ENCODE measurements at regions not wholly inside any gene's neighbourhood (a gene's known extent, or its start where the extent isn't known, plus 50 kb on each side); places are given as distances from the start of the nearest gene placed in this dataset.

DNA sequence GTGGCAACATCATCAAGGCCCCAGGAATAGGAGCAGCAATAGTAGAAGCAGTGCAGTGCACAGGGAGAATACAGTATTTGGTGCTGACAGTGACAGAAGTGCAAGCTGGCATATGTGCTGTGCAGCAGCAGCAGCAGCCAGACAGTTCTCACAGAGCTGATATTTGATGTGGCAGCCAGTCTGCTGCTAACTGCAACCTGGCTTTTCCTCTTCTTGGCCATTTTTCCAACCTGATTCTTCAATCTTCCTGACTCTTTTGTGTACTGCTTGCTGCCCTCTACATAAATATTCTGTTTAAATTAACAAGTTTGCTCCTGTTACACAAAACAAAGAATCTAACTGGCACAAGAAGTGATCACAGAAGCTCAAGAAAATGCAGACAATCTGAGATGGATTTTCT lies 102.0 kb downstream of the CASP12 start:
- TF ChIP-seq CTCF (IDR thresholded peaks at IDR 0.05; ENCODE audit: low read depth, low read length, missing control alignments) = no peak
- H3K4me3 ChIP-seq (ENCODE audit: low read depth, low read length) = no peak overlapping the region
- in situ Hi-C loops (cut with HindIII; ENCODE audit: low sequenced_read_pairs) = no loop called here
- DNase-seq (ENCODE audit: low read depth) = no peak

GRCh38 chr11:104795501-104796213 lies 102.6 kb downstream of the CASP12 start:
- no peak for DNase-seq (ENCODE audit: low read depth)
- H3K4me3 ChIP-seq (ENCODE audit: low read depth, low read length) = no peak overlapping the region
- no peak for TF ChIP-seq CTCF (IDR thresholded peaks at IDR 0.05; ENCODE audit: low read depth, low read length, missing control alignments)
- in situ Hi-C loops (cut with HindIII; ENCODE audit: low sequenced_read_pairs) = no loop called here

DNA sequence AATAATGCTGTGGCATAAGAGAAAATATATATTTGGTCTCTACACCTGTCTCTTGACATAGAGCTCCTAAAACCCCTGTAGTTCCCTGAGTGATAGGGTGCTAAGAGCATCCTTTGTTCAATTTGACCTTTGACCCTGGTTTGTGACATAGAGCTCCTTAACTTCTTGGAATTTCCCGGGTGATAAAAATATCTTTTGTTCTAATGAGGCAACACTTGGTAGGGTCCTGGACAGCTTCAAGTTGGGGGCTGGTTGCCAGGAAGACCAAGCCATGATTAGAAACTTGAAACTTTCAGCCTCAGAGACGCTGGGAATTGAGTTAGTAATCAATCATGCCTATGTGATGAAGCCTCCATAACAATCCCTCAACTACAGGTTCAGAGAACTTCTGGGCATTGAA lies 105.4 kb downstream of the CASP12 start:
- in situ Hi-C loops (cut with HindIII; ENCODE audit: low sequenced_read_pairs) = no loop called here
- no peak for TF ChIP-seq CTCF (IDR thresholded peaks at IDR 0.05; ENCODE audit: low read depth, low read length, missing control alignments)
- DNase-seq (ENCODE audit: low read depth) = no peak
- no peak overlapping the region for H3K4me3 ChIP-seq (ENCODE audit: low read depth, low read length)

DNA sequence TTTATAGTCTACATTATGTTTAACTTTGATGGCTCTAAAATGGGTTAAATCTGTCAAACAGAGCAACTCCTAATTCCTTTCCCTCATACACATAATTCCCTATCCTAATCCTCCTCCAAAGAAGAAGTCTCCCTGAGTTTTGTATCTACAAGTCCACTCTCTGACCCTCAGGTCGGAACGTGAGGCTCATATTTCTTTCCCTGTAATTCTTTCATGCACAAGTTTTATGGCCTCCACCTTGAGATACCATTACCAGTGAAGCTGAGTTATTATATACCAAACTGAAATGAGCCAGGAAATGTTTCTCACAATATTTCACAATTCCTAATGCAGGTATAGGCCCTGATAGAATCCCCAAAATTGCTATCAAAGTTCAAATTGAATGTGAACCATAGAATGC lies 106.4 kb downstream of the CASP12 start:
- TF ChIP-seq CTCF (IDR thresholded peaks at IDR 0.05; ENCODE audit: low read depth, low read length, missing control alignments) = no peak
- H3K4me3 ChIP-seq (ENCODE audit: low read depth, low read length) = no peak overlapping the region

GRCh38 chr11:104784684-104785460 lies 113.4 kb downstream of the CASP12 start:
- no peak for TF ChIP-seq CTCF (IDR thresholded peaks at IDR 0.05; ENCODE audit: low read depth, low read length, missing control alignments)
- no peak for DNase-seq (ENCODE audit: low read depth)
- no peak overlapping the region for H3K4me3 ChIP-seq (ENCODE audit: low read depth, low read length)
- in situ Hi-C loops (cut with HindIII; ENCODE audit: low sequenced_read_pairs) = no loop called here

More for the DNA sequence above, 106.4 kb downstream of the CASP12 start:
- in situ Hi-C loops (cut with HindIII; ENCODE audit: low sequenced_read_pairs) = no loop called here
- no peak for DNase-seq (ENCODE audit: low read depth)

- TF ChIP-seq CTCF (IDR thresholded peaks at IDR 0.05; ENCODE audit: low read depth, low read length, missing control alignments) = no peak
- no peak overlapping the region for H3K4me3 ChIP-seq (ENCODE audit: low read depth, low read length)
- DNase-seq (ENCODE audit: low read depth) = no peak
- in situ Hi-C loops (cut with HindIII; ENCODE audit: low sequenced_read_pairs) = no loop called here
Measured at GRCh38 chr11:104783241-104783640, 115.0 kb downstream of the CASP12 start.
